ENCODE measurements at regions not wholly inside any gene's neighbourhood (a gene's known extent, or its start where the extent isn't known, plus 50 kb on each side); places are given as distances from the start of the nearest gene placed in this dataset.
"Not testable (repeated sequence)": the region's sequence is repeated elsewhere in the genome, so short reads cannot be mapped to it uniquely, and the experiment has no call there.

- TF ChIP-seq, protein P1, sequence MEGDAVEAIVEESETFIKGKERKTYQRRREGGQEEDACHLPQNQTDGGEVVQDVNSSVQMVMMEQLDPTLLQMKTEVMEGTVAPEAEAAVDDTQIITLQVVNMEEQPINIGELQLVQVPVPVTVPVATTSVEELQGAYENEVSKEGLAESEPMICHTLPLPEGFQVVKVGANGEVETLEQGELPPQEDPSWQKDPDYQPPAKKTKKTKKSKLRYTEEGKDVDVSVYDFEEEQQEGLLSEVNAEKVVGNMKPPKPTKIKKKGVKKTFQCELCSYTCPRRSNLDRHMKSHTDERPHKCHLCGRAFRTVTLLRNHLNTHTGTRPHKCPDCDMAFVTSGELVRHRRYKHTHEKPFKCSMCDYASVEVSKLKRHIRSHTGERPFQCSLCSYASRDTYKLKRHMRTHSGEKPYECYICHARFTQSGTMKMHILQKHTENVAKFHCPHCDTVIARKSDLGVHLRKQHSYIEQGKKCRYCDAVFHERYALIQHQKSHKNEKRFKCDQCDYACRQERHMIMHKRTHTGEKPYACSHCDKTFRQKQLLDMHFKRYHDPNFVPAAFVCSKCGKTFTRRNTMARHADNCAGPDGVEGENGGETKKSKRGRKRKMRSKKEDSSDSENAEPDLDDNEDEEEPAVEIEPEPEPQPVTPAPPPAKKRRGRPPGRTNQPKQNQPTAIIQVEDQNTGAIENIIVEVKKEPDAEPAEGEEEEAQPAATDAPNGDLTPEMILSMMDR (IDR thresholded peaks at IDR 0.05; ENCODE audit: insufficient read depth, low read length), result no peak
- no peak overlapping the region for H3K4me3 ChIP-seq (ENCODE audit: low read depth, low read length)
- no peak for DNase-seq (ENCODE audit: low read depth)
These were observed 77.6 kb upstream of the PTPRK start for GRCh38 chr6:128597956-128598355.

DNA sequence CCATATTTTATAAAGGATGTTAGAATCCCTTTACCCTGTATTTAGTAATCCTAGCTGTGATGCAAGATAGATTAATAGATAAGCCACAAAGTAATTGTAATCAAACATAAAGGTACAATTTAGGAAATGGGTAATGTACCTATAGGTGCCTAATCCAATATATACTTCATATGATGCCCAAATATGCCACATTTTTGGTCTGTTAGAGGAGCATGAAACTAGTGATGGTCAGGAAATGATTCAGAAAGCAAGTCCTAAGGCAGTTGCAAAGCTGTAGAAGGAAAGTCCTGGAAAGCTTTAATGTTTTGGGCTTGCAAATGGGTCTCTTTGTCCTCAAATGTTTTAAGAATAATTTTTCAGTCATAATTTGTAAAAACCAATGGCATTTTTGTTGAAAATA lies 76.6 kb upstream of the PTPRK start:
- no peak for DNase-seq (ENCODE audit: low read depth)
- H3K4me3 ChIP-seq (ENCODE audit: low read depth, low read length), result no peak overlapping the region
- TF ChIP-seq, protein P1 (IDR thresholded peaks at IDR 0.05; ENCODE audit: insufficient read depth, low read length), result no peak

DNA sequence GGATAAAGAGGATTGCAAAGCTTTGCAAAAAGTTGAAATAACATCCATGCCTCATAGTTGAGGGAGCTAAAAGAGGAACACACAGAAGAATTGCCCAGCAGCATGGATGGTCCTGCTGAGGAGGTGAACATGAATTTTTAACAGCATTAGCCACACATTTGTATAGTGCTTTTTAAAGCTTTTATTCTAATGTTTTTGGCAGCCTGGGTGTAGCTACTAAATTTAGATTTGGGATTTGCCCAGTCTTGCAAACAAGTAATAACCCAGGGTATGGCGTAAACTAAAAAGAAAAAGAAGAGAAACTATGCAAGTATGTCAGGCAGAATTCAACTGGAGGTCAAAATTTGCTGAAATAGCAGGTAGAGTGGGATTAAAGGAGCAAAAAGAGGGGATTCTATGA lies 75.1 kb upstream of the PTPRK start:
- peak; percentile 31 for DNase-seq (ENCODE audit: low read depth)
- no peak overlapping the region for H3K4me3 ChIP-seq (ENCODE audit: low read depth, low read length)
- TF ChIP-seq, protein P1 (IDR thresholded peaks at IDR 0.05; ENCODE audit: insufficient read depth, low read length), result no peak

- no peak for DNase-seq (ENCODE audit: low read depth)
- H3K4me3 ChIP-seq (ENCODE audit: low read depth, low read length), result no peak overlapping the region
- TF ChIP-seq, protein P1 (IDR thresholded peaks at IDR 0.05; ENCODE audit: insufficient read depth, low read length), result no peak
These were observed 65.7 kb upstream of the PTPRK start for GRCh38 chr6:128586095-128586494.

DNA sequence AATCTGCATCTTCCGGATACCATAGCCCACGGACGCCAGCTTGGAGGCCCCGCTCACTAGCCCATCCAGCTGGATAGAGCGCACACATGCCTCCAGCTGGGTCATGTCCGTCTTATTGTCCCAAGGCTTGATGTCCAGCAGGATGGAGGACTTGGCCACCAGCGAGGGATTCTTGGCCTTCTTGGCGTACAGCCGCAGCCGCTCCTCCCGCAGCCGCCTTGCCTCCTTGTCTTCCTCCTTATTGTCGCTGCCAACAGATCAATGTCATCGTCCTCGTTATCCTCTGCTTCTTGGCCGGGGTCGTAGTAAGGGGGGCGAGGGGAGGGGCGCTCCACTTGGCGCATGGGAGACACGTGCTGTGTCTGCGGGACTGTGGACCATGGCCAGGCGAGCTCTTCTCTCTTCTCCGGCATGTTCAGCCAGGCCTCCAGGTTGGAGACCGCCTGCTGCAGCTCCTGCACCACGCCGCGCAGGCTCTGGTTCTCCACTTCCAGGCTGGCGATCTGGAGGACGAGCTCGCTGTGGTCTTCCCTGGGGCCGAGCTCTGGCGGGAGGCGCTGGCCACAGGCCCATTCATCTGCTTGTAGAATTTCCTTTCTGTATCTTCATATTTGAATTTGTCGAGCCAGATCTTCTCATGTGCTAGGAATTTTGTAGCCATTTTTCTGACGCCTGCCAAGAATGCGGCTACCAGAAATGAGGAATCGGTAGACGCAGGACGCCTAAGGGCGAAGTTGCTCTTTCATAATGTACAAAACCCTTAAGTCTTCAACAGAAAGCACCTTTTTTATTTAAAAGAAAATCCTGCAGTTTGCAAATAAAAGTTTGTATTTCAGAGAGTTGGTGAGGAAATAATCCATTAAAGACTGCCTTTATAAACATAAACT lies 60.1 kb upstream of the PTPRK start:
- DNase-seq (ENCODE audit: low read depth), result no peak
- TF ChIP-seq, protein P1 (IDR thresholded peaks at IDR 0.05; ENCODE audit: insufficient read depth, low read length), result no peak
- no peak overlapping the region for H3K4me3 ChIP-seq (ENCODE audit: low read depth, low read length)

DNA sequence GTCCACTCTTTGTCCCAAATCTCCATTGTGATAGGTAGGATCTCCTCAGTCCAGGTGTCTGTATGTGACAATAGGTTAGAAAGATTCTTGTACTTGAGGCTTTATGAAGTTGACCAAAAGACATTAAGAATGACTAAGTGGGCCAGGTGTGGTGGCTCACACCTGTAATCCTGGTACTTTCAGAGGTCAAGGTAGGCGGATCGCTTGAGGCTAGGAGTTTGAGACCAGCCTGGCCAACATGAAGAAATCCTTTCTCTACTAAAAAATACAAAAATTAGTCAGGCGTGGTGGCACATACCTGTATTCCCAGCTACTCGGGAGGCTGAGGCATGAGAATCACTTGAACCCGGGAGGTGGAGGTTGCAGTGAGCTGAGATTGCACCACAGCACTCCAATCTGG lies 54.9 kb upstream of the PTPRK start:
- not testable (repeated sequence) for DNase-seq (ENCODE audit: low read depth); H3K4me3 ChIP-seq (ENCODE audit: low read depth, low read length)

- no peak for DNase-seq (ENCODE audit: low read depth)
- H3K4me3 ChIP-seq (ENCODE audit: low read depth, low read length), result no peak overlapping the region
- TF ChIP-seq, protein P1 (IDR thresholded peaks at IDR 0.05; ENCODE audit: insufficient read depth, low read length), result no peak
These were observed 54.0 kb upstream of the PTPRK start for GRCh38 chr6:128574402-128574801.

All from fibroblast of the aortic adventitia (primary cell).